DND-41 (cell line): ENCODE measurements at regions not wholly inside any gene's neighbourhood (a gene's known extent, or its start where the extent isn't known, plus 50 kb on each side); places are given as distances from the start of the nearest gene placed in this dataset.

Source experiments
- CTCF ChIP-seq: IDR thresholded peaks from 2 replicates; pipeline ENCODE4 v1.5.1; 2012; ENCODE audit warnings: borderline replicate concordance, low read length, moderate library complexity, mild to moderate bottlenecking; ENCODE audit not compliant: poor library complexity, severe bottlenecking; ENCODE audit errors: extremely low read depth
- EZH2 ChIP-seq: IDR thresholded peaks from 3 replicates; pipeline ENCODE4 v1.6.1; 2012; ENCODE audit warnings: borderline replicate concordance, low read depth, mild to moderate bottlenecking, moderate library complexity, low read length, inconsistent platforms; ENCODE audit not compliant: severe bottlenecking

GRCh38 chr12:93311827-93312226 is 65.9 kb upstream of the NUDT4 start:
- TF ChIP-seq CTCF: no peak
- TF ChIP-seq EZH2: no peak
